Esophagus squamous epithelium (tissue), 4 donors: ENCODE measurements at regions not wholly inside any gene's neighbourhood (a gene's known extent, or its start where the extent isn't known, plus 50 kb on each side); places are given as distances from the start of the nearest gene placed in this dataset.
A peak's percentile ranks its signal among the peaks of the same experiment; 100 is the strongest.

Experiments used
- POLR2A ChIP-seq, 4 donors: fragments of 450-650 bp; IDR thresholded peaks; one replicate each; pipeline ENCODE4 v1.6.1; 2017; ENCODE audit warnings: antibody characterized with exemption in 4 of 4, mild to moderate bottlenecking in 4 of 4, moderate library complexity in 3 of 4
- TF ChIP-seq, protein P1 (sequence below), 6 experiments: fragments of 450-650 bp in 4 of 6; fragments of 200-600 bp in 2 of 6; sonication (generic) in 2 of 6; IDR thresholded peaks; one replicate each; pipeline ENCODE4 v1.5.1; 2016 to 2019; ENCODE audit warnings: antibody characterized with exemption in 6 of 6, mild to moderate bottlenecking in 4 of 6, moderate library complexity in 4 of 6

DNA sequence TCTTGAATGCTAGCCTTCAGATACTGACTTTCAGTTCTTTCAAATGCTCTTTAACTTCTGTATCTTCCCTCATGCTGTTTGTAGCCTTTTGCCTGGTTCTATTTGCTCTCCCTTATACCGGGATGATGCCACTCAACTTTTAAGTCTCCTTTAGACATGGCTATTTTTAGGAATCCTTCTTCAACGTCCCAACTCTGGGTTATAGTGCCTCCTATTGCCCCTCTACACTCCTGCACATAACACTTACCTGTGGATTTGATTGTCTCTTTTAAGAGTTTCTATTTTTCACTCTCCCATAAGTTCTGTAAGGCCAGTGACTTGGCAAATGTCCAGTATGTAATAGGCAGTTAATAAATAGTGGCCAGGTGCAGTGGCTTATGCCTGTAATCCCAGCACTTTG, 343.0 kb downstream of the KLF5 start:
- TF ChIP-seq, protein P1, sequence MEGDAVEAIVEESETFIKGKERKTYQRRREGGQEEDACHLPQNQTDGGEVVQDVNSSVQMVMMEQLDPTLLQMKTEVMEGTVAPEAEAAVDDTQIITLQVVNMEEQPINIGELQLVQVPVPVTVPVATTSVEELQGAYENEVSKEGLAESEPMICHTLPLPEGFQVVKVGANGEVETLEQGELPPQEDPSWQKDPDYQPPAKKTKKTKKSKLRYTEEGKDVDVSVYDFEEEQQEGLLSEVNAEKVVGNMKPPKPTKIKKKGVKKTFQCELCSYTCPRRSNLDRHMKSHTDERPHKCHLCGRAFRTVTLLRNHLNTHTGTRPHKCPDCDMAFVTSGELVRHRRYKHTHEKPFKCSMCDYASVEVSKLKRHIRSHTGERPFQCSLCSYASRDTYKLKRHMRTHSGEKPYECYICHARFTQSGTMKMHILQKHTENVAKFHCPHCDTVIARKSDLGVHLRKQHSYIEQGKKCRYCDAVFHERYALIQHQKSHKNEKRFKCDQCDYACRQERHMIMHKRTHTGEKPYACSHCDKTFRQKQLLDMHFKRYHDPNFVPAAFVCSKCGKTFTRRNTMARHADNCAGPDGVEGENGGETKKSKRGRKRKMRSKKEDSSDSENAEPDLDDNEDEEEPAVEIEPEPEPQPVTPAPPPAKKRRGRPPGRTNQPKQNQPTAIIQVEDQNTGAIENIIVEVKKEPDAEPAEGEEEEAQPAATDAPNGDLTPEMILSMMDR (IDR thresholded peaks at IDR 0.05), result peak in 2 of 6 experiments; percentile 3 to 29
- TF ChIP-seq POLR2A (IDR thresholded peaks at IDR 0.05), result no peak
